Choroid plexus epithelial cell (primary cell): ENCODE measurements at regions not wholly inside any gene's neighbourhood (a gene's known extent, or its start where the extent isn't known, plus 50 kb on each side); places are given as distances from the start of the nearest gene placed in this dataset.

ENCODE experiments used
- DNase-seq: peaks from one replicate; pipeline ENCODE4 v3.0.0-alpha.2; 2010; ENCODE audit warnings: low read depth
- H3K4me3 ChIP-seq: 2 replicates; pipeline ENCODE4 v1.5.1; 2011; ENCODE audit warnings: low read depth, mild to moderate bottlenecking, control low read depth, low read length, moderate library complexity
- CTCF ChIP-seq: conservative IDR thresholded peaks from 2 replicates; pipeline ENCODE4 v1.5.1; 2011; ENCODE audit warnings: low read depth, mild to moderate bottlenecking, control low read depth, inconsistent platforms, low read length, moderate library complexity

- TF ChIP-seq CTCF: peak; percentile 39
- no peak overlapping the region for H3K4me3 ChIP-seq
- DNase-seq: peak; percentile 25
Observed at GRCh38 chr15:94582368-94582767, 351.0 kb downstream of the MCTP2 start.

GRCh38 chr15:94584833-94585244, 353.5 kb downstream of the MCTP2 start:
- peak overlapping the region; percentile 17 for H3K4me3 ChIP-seq
- TF ChIP-seq CTCF: no peak
- DNase-seq: peak; percentile 17

GRCh38 chr15:94586099-94586498, 354.7 kb downstream of the MCTP2 start:
- TF ChIP-seq CTCF: no peak
- no peak for DNase-seq
- H3K4me3 ChIP-seq: no peak overlapping the region

GRCh38 chr15:94587113-94587512, 355.8 kb downstream of the MCTP2 start:
- no peak for TF ChIP-seq CTCF
- no peak overlapping the region for H3K4me3 ChIP-seq
- no peak for DNase-seq

GRCh38 chr15:94588993-94589392, 357.6 kb downstream of the MCTP2 start:
- no peak for DNase-seq
- no peak for TF ChIP-seq CTCF
- no peak overlapping the region for H3K4me3 ChIP-seq

GRCh38 chr15:94592495-94592894, 361.1 kb downstream of the MCTP2 start:
- TF ChIP-seq CTCF: no peak
- no peak overlapping the region for H3K4me3 ChIP-seq
- DNase-seq: no peak

- no peak for TF ChIP-seq CTCF
- no peak overlapping the region for H3K4me3 ChIP-seq
- DNase-seq: no peak
Observed at GRCh38 chr15:94596707-94597106, 365.3 kb downstream of the MCTP2 start.
